ENCODE measurements at regions not wholly inside any gene's neighbourhood (a gene's known extent, or its start where the extent isn't known, plus 50 kb on each side); places are given as distances from the start of the nearest gene placed in this dataset.

DNA sequence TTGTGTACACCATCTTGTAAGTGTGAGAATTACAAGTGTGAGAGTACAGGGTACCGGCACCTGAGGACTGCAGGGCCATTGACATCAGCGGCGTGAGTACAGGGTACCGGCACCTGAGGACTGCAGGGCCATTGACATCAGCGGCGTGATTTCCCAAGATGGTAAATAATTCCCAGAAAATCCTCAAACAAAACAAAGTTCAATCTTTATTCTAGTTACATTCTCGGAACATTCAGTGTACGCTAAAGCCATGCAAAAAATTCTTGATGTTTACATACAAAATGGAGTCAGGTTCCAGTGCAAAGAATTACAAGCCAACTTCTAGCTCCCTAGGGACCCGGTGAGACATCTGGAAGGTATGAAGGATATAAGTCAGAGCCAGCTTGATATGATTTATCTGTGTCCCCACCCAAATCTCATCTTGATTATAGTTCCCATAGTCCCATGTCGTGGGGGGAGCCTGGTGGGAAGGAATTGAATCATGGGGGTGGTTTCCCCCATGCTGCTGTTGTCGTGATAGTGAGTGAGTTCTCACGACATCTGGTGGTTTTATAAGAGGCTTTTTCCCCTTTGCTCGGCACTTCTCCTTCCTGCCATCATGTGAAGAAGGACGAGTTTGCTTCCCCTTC is 172.7 kb downstream of the TTLL2 start:
- TF ChIP-seq CTCF (IDR thresholded peaks at IDR 0.05), result no peak
- Histone ChIP-seq H3K4me1 (peaks cover 0 to 21% (median 7%) of the 10 kb centered on the region in 9 donors), H3K9me3 (no peaks in the 10 kb centered on the region), H3K4me3 (no peak overlapping the region), H3K27ac (no peak overlapping the region), H3K27me3 (no peaks in the 10 kb centered on the region), H3K36me3 (no peaks in the 10 kb centered on the region)
- 86 to 90% methylated on average over 14 of the region's 14 CpGs for WGBS, 2 donors
- DNase-seq (no peak), ATAC-seq (no peak)
- intact Hi-C loops (cut with DNase I), result no loop called here

- H3K36me3 ChIP-seq, result no peaks in the 10 kb centered on the region
- no peak overlapping the region for H3K27ac ChIP-seq
- TF ChIP-seq CTCF (IDR thresholded peaks at IDR 0.05), result no peak
- H3K9me3 ChIP-seq, result no peaks in the 10 kb centered on the region
- intact Hi-C loops (cut with DNase I), result no loop called here
- no peak overlapping the region for H3K4me3 ChIP-seq
- WGBS, 2 donors, result 91 to 92% methylated on average over 7 of the region's 7 CpGs
- peaks cover 0 to 15% (median 8%) of the 10 kb centered on the region in 9 donors for H3K4me1 ChIP-seq
- no peaks in the 10 kb centered on the region for H3K27me3 ChIP-seq
- ATAC-seq (no peak), DNase-seq (no peak)
These were observed 174.3 kb downstream of the TTLL2 start for GRCh38 chr6:167499161-167499660.

GRCh38 chr6:167500961-167501360 is 176.1 kb downstream of the TTLL2 start:
- TF ChIP-seq CTCF (IDR thresholded peaks at IDR 0.05), result no peak
- Histone ChIP-seq H3K4me3 (no peak overlapping the region), H3K27ac (no peak overlapping the region), H3K4me1 (peaks cover 0 to 28% (median 7%) of the 10 kb centered on the region in 9 donors), H3K9me3 (no peaks in the 10 kb centered on the region), H3K36me3 (no peaks in the 10 kb centered on the region), H3K27me3 (no peaks in the 10 kb centered on the region)
- 89 to 95% methylated on average over 8 of the region's 8 CpGs for WGBS, 2 donors
- intact Hi-C loops (cut with DNase I), result no loop called here
- no peak for DNase-seq
- no peak for ATAC-seq

GRCh38 chr6:167501831-167502385 is 177.0 kb downstream of the TTLL2 start:
- Histone ChIP-seq H3K36me3 (no peaks in the 10 kb centered on the region), H3K27ac (no peak overlapping the region), H3K27me3 (no peaks in the 10 kb centered on the region), H3K4me1 (peaks cover 0 to 24% (median 5%) of the 10 kb centered on the region in 9 donors), H3K9me3 (no peaks in the 10 kb centered on the region), H3K4me3 (no peak overlapping the region)
- TF ChIP-seq CTCF (IDR thresholded peaks at IDR 0.05), result peak in 5 of 9 donors; percentile 12 to 23 (median 20)
- no peak for ATAC-seq
- intact Hi-C loops (cut with DNase I), result no loop called here
- 81% methylated on average over 19 of the region's 19 CpGs for WGBS, 2 donors
- DNase-seq, result no peak
